Calu3 (cell line): ENCODE measurements at regions not wholly inside any gene's neighbourhood (a gene's known extent, or its start where the extent isn't known, plus 50 kb on each side); places are given as distances from the start of the nearest gene placed in this dataset.

Experiments
- BruUV-seq: library from RNA; stranded (reverse); fragments of 400-500 nt; replicated peaks from 2 replicates; lab custom pipeline; 2021; lab: Mats Ljungman, UMichigan
- CTCF ChIA-PET: fragments of 300-600 bp; sonication (Branson Sonifier 250); formaldehyde crosslinking; loops from one replicate; lab custom pipeline; 2022; ENCODE audit warnings: antibody characterized with exemption; lab: Charles Lee
- DNase-seq: peaks from one replicate; pipeline ENCODE4 v3.0.0; 2022
- H3K27ac Mint-ChIP-seq: one replicate; pipeline ENCODE4 v1.8.0; 2022; ENCODE audit warnings: mixed read lengths; ENCODE audit not compliant: unreplicated experiment
- H3K27me3 Mint-ChIP-seq: one replicate; pipeline ENCODE4 v1.8.0; 2022; ENCODE audit warnings: mixed read lengths; ENCODE audit not compliant: unreplicated experiment
- H3K36me3 Mint-ChIP-seq: one replicate; pipeline ENCODE4 v1.8.0; 2022; ENCODE audit warnings: mild to moderate bottlenecking, moderate library complexity, mixed read lengths; ENCODE audit not compliant: insufficient read depth, unreplicated experiment
- H3K4me1 Mint-ChIP-seq: one replicate; pipeline ENCODE4 v1.8.0; 2022; ENCODE audit warnings: mild to moderate bottlenecking, low read depth, mixed read lengths; ENCODE audit not compliant: unreplicated experiment
- H3K4me3 Mint-ChIP-seq: one replicate; pipeline ENCODE4 v1.8.0; 2022; ENCODE audit warnings: mild to moderate bottlenecking, low read depth, moderate library complexity, mixed read lengths; ENCODE audit not compliant: unreplicated experiment
- H3K9me3 Mint-ChIP-seq: one replicate; pipeline ENCODE4 v1.8.0; 2022; ENCODE audit warnings: low read depth, mixed read lengths; ENCODE audit not compliant: unreplicated experiment
- CTCF ChIP-seq: fragments of 200-600 bp; IDR thresholded peaks from one replicate; pipeline ENCODE4 v1.8.0; 2022; ENCODE audit warnings: antibody characterized with exemption; ENCODE audit not compliant: unreplicated experiment
- intact Hi-C: fragments of 100-400 bp; cut with micrococcal nuclease; formaldehyde crosslinking; loops from one replicate; pipeline ENCODE4 v1.10.0; 2022; ENCODE audit not compliant: unreplicated experiment

- H3K36me3 Mint-ChIP-seq: no peaks in the 10 kb centered on the region
- no TSS peak for BruUV-seq
- H3K27ac Mint-ChIP-seq: no peak overlapping the region
- TF ChIP-seq CTCF: no peak
- no peaks in the 10 kb centered on the region for H3K27me3 Mint-ChIP-seq
- DNase-seq: no peak
- H3K4me1 Mint-ChIP-seq: peaks cover 25% of the 10 kb centered on the region
- no peak overlapping the region for H3K4me3 Mint-ChIP-seq
- CTCF ChIA-PET: no interaction called here
- peaks cover 2% of the 10 kb centered on the region for H3K9me3 Mint-ChIP-seq
- intact Hi-C loops: no loop called here
Measured at GRCh38 chr6:71585472-71585871, 296.9 kb downstream of the OGFRL1 start.

- Mint-ChIP-seq H3K36me3 (no peaks in the 10 kb centered on the region), H3K9me3 (peaks cover 2% of the 10 kb centered on the region)
- no TSS peak for BruUV-seq
Measured at GRCh38 chr6:71588490-71588889, 297.9 kb upstream of the RIMS1 start.

GRCh38 chr6:71589254-71589653, 297.1 kb upstream of the RIMS1 start:
- peaks cover 2% of the 10 kb centered on the region for H3K9me3 Mint-ChIP-seq
- intact Hi-C loops: no loop called here
- H3K27ac Mint-ChIP-seq: no peak overlapping the region
- H3K27me3 Mint-ChIP-seq: no peaks in the 10 kb centered on the region
- H3K36me3 Mint-ChIP-seq: no peaks in the 10 kb centered on the region
- no peak overlapping the region for H3K4me3 Mint-ChIP-seq
- no peak for DNase-seq
- no peak for TF ChIP-seq CTCF
- no TSS peak for BruUV-seq
- CTCF ChIA-PET: no interaction called here
- peaks cover 14% of the 10 kb centered on the region for H3K4me1 Mint-ChIP-seq

More at GRCh38 chr6:71588490-71588889, 297.9 kb upstream of the RIMS1 start:
- H3K4me3 Mint-ChIP-seq: no peak overlapping the region
- TF ChIP-seq CTCF: no peak
- no peak overlapping the region for H3K27ac Mint-ChIP-seq
- intact Hi-C loops: no loop called here
- H3K4me1 Mint-ChIP-seq: peaks cover 14% of the 10 kb centered on the region
- no peak for DNase-seq
- CTCF ChIA-PET: no interaction called here
- H3K27me3 Mint-ChIP-seq: no peaks in the 10 kb centered on the region

GRCh38 chr6:71592643-71593042, 293.7 kb upstream of the RIMS1 start:
- Mint-ChIP-seq H3K36me3 (no peaks in the 10 kb centered on the region), H3K27me3 (no peaks in the 10 kb centered on the region), H3K9me3 (no peaks in the 10 kb centered on the region), H3K4me1 (peaks cover 29% of the 10 kb centered on the region), H3K4me3 (no peak overlapping the region), H3K27ac (no peak overlapping the region)
- intact Hi-C loops: no loop called here
- no peak for TF ChIP-seq CTCF
- CTCF ChIA-PET: no interaction called here
- BruUV-seq: no TSS peak
- DNase-seq: no peak
